GM18867 (cell line): ENCODE measurements at regions not wholly inside any gene's neighbourhood (a gene's known extent, or its start where the extent isn't known, plus 50 kb on each side); places are given as distances from the start of the nearest gene placed in this dataset.
"Not testable (repeated sequence)": the region's sequence is repeated elsewhere in the genome, so short reads cannot be mapped to it uniquely, and the experiment has no call there.

Source experiments
- ATAC-seq: cut with Tn5 transposase; IDR thresholded peaks from one replicate; pipeline ENCODE4 v1.9.1; 2021; ENCODE audit warnings: mild to moderate bottlenecking, moderate library complexity; ENCODE audit not compliant: unreplicated experiment

GRCh38 chr6:170087421-170087780 lies 203.5 kb downstream of the DLL1 start:
- ATAC-seq: not testable (repeated sequence)

DNA sequence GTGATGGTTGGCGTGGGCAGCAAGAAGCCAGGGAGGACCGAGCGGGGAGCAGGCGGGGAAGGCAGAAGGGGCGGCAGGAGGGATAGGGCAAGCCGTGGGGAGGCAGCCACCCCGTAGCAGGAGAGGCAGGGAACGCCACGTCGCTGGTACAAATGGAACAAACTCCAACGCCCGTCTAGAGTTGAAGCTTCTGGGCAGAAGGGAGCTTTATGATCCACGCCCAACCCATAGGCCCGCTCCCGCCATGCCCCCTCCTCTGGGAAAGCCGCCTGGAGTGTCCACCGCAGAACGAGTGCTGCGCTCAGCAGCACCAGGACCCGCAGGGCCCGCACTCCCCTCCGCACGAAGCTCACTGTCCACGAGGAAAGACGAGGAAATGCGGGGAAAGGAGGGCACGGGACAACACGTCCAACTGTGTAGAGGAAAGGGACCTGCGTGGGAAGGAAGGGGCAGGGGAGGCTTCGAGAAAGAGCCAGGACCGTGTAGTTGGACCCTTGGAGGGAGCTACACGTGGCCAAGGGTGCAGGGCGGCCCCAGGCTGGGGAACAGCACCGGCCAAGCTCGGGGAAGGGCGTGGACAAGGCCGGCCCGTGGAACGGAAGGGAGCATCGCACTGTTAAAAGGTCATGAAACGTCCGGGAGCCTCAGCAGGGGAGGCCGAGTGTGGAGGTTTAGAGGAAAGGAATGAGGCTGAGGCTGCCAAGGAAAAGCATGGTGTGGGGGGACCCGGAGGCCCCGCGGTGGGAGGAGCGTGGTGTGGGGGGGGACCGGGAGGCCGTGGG lies 204.0 kb downstream of the DLL1 start:
- ATAC-seq: no peak

DNA sequence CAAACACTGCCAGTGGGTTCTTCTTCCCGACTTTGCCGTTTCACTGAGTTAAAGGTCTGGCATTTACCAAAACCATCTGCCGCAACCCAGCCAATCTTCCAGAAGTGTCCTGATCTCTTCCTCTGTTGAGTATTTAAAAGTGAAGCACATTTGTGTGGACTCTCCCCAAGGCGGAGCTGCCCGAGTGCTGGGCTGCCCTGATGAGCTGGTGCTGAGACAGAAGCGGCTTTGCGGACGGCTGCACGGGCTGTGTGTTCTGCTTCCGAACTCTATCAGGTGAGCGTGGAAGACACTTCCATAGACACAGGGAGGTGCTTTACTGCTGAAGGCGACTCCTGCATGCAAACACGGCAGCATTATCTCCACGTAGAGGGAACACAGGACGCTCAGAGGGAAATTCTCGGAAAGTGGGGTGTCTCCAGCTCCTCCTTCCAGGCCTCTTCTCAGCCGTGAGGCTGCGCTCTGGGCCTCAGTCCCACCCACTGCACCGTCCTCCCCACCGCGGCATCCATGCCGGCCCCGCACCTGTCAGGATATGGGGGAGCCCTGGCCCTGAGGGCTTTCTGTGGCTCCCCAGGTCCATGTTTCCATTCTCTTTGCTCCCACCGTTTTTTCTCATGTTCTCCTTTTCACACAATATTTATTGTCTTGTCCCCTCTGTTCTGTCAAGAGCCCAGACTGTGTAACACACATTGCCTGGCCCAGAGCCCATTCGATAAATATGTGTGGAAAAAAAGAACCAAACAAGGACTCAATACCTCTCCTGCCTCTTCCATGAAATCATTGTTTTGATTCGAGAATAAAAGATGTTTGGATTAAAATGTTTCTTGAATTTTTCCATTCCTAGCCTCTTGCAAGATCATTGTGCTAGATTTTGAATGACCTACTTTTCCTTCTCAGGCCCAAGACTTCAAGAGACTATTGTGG lies 205.1 kb downstream of the DLL1 start:
- no peak for ATAC-seq

- no peak for ATAC-seq
Observed at GRCh38 chr6:170084166-170084730, 206.6 kb downstream of the DLL1 start.

DNA sequence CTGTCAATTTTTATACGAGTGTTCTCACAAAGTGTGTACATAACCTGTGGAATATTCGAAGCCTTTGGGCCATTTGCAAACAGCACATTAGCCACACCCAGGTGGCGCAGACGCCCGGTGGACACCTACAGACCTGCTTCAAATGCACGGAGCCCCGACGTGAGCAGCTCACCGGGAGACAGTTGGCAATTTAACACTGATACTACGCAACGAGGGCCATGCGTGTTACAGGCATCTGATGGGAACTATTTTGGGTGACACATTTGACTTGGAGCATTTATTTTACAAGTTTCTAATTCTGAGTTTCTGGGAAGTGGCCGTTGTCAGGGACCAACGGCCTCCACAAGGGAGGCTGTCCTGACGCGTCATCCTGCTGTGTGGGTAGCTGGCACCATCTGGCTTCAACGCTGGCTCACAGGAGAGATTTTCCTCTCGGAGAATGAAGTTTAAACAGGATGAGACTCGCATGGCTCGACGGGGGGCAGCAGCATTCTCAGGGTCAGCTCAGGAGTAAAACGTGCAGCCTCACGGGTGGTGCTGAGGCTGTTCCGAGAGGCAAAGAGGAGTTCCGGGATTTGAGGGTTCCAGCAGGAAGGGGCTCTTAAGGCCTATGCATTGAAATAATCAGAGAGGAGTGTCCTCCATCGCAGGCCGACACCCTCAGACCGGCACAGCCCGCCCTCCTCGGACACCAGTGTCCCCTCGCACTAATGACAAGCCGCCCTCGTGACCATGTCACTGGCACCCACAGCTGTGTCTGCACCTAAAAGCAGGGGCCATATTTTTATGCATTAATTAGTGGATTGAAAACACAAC lies 207.4 kb downstream of the DLL1 start:
- ATAC-seq: no peak

GRCh38 chr6:170082531-170083187 lies 208.2 kb downstream of the DLL1 start:
- no peak for ATAC-seq

GRCh38 chr6:170082067-170082466 lies 208.8 kb downstream of the DLL1 start:
- no peak for ATAC-seq

DNA sequence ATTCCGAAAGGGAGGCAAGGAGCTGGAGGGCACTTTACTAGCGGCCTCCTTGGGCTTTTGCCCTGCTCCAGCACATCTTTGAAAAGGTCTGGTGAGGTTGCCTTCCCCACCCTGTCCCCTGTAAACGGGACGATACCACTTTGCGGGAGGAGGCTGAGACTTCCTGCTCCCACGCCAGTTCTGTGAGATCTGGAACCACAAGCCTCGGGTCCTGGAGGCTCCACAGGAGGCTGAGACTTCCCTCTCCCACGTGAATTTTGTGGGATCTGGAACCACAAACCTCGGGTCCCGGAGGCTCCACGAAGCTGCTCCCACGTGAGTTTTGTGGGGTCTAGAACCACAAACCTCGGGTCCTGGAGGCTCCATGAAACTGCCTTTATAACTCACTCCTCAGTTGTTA lies 209.3 kb downstream of the DLL1 start:
- no peak for ATAC-seq

- ATAC-seq: no peak
Observed at GRCh38 chr6:170080828-170081371, 210.0 kb downstream of the DLL1 start.

DNA sequence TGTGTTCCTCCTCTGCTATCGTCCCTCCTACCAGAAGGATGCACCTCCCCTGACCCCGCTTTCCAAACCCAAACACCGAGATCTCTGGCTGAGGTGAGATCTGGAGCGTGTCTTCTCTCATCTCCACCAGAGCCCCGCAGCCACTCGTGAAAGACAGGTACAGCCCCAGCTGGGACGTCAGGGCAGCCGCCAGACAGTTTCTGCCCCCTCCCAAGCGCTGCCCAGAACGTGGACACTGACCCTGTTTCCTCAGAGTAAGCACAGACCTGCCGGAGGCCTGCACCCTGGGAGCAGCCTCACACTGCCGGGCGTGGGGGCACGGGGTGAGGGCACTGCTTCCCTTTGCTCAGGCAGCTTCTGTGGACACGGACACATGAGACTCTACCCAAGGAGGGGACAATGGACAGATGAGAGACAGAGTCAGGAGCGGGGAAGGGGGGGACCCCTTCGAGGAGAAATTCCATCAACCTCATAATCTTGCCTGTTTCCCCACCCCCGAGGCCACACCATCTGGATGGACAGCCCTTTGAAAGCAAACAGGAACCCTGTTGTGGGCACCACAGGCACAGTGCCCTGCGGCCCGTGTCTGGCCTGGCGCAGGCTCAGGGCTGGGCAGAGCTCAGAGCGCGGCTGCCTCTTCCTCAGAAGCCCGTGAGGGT lies 210.6 kb downstream of the DLL1 start:
- no peak for ATAC-seq

DNA sequence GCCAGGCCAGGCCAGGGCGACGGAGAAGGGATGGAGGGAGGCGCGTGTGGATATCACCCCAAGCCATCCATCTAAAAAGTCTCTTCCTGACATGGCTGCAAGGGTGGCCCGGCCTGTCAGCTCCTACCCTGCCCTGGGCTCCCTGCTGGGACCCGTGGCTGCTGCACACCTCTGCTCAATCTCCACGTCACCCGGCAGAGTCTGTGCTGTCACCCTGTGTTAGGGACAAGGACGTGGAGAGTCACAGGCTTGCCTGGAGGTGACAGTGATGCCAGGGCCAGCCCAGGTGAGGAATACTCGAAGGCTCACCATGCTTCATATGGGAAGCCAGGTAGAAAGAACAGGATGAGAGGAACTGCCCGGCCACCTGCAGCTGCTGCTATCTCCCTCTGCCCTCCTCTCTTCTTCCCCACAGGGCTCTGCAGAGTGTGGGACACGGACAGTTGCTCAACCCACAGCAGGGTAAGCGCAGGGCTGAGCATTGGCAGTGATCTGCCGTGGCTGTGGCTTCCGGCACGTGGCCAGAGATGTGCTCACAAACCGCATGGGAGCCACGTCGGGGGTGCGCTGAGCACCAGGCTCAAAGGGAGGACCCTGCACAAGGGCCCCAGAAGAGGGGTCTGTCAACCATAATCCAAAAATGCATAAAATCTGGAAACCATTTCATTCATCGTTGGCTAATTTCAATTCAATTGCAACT lies 214.3 kb downstream of the DLL1 start:
- no peak for ATAC-seq

GRCh38 chr6:170075659-170076223 lies 215.1 kb downstream of the DLL1 start:
- no peak for ATAC-seq

GRCh38 chr6:170074907-170075306 lies 216.0 kb downstream of the DLL1 start:
- no peak for ATAC-seq

DNA sequence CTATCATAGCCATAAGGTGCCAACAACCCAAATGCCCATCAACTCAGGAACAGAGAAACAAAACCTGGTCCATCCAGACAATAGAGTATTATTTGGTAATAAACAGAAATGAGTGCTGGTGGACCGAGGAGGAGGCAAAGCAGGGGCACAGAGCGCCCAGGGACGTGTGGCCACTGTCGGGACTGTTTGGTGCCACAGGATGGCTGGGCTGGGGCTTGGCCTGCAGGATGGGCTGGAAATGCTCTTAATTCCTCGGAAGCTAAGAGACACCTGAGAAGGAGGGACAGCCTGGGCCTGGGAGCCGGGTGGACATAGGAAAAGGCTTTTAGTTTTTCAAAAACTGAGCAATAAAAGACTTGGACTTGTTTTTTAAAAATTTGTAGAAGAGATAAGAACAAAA lies 216.4 kb downstream of the DLL1 start:
- no peak for ATAC-seq

- ATAC-seq: no peak
Observed at GRCh38 chr6:170073846-170074245, 217.0 kb downstream of the DLL1 start.

DNA sequence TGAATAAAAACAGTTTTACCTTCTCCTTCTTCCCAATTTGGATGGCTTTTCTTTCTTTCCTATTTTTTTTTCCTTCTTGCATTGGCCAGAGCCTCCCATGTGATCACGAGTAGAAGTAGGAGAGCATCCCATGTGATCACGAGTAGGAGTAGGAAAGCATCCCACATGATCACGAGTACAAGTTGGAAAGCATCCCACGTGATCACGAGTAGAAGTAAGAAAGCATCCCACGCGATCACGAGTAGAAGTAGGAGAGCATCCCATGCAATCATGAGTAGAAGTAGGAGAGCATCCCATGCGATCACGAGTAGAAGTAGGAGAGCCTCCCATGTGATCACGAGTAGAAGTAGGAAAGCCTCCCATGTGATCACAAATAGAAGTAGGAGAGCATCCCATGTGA lies 218.6 kb downstream of the DLL1 start:
- ATAC-seq: no peak

GRCh38 chr6:170069611-170070010 lies 221.3 kb downstream of the DLL1 start:
- ATAC-seq: no peak

DNA sequence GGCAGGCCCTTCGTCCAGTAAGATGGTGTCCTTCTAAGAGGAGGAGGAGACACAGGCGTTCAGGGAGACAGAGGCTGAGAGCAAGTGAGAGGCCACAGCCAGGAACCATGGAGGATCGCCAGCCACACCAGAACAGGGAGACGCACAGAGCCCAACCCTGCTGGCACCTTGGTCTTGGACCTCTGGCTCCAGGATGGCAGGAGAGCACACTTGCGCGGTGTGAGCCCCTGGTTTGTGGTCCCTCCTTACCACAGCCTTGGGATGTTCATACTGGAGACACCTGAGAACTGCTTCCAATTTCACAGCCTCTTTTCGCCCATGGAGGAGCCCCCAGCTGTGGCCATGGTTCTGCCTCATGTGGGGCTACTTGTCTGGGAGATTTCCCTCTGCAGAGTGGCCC lies 222.4 kb downstream of the DLL1 start:
- no peak for ATAC-seq

DNA sequence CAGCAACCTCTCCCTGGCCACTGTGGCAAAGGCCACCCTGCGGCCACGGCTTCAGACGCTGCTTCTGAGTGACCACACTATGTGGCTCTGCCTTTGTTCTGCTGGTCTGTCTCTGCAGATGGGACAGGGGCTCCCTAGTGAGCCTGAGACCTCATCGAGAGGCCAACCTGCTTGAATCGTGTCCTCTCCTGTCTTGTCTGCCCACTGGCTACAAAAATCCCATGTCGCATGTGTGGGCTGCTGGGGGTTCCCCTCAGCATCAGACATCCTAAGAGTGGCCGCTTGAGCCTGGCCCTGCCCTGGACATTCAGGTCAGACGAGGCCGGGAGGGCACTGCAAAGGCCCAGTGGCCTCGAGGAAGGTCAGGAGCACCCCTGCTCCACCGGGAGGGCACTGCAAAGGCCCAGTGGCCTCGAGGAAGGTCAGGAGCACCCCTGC lies 222.9 kb downstream of the DLL1 start:
- no peak for ATAC-seq
